HG03469 (cell line): ENCODE measurements at regions not wholly inside any gene's neighbourhood (a gene's known extent, or its start where the extent isn't known, plus 50 kb on each side); places are given as distances from the start of the nearest gene placed in this dataset.
"Not testable (repeated sequence)": the region's sequence is repeated elsewhere in the genome, so short reads cannot be mapped to it uniquely, and the experiment has no call there.

Source experiments
- ATAC-seq: cut with Tn5 transposase; IDR thresholded peaks from one replicate; pipeline ENCODE4 v1.9.1; 2021; ENCODE audit warnings: mild to moderate bottlenecking, moderate library complexity, moderate number of reproducible peaks; ENCODE audit not compliant: unreplicated experiment

DNA sequence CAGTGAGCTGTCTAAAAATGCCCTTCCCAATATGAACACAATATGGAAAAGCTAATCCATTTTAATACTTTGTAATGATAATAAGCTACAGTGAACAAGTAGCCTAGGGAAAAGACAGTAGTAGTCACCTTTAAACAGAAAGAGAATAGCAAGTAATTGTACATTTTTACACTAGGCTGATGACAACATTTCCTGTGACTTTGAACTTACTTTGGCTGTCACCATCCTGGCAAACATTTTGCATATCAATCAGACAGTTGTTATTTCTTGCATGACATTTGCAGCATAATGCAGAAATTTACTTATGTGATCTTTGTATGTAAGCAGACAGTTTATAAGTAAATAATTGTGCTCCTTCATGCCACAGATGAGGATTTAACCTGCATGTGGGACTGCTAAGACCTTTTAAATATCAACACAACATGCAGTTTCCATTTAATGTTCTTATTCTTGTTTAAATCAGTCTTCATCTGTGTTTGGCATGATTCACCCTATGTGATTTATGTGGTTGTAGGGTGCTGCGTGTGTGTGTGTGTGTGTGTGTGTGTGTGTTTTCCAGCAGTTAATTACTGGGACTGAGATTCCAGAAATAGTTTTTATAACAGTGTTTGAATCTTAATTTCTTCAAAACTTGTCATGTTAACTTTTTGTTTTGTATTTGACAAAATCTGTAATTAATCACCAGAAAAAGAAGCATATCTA lies 997.1 kb upstream of the ARRDC3 start:
- ATAC-seq: no peak

DNA sequence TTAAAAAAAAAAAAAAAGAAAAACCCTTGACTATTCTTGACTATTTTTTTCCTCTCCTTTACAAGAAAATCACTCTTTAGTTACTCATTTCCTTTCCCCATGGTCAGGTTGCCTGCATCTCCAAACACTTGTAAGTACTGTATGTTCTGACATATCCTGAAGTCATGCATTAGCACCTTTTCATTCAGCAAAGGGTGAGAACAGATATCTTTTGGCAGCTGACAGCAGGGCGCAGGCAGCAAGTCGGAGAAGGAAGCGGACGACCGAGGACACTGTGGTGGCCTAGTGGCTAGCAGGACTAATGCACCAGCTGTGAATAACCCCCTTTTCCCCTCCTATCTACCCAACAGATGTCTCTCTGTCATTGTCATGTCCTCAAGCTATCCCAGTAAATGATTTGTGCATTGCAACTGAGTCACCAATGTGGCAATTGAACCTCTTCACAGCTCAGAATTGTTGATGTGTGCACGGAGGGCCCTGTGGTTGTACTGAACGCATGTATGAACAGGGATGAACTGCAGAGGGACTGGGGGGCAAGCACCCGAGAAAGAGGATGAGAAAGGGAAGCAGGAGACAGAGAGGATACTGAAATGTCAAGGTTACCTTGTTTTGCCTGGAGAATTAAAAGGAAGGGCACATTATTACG lies 996.0 kb upstream of the ARRDC3 start:
- no peak for ATAC-seq

DNA sequence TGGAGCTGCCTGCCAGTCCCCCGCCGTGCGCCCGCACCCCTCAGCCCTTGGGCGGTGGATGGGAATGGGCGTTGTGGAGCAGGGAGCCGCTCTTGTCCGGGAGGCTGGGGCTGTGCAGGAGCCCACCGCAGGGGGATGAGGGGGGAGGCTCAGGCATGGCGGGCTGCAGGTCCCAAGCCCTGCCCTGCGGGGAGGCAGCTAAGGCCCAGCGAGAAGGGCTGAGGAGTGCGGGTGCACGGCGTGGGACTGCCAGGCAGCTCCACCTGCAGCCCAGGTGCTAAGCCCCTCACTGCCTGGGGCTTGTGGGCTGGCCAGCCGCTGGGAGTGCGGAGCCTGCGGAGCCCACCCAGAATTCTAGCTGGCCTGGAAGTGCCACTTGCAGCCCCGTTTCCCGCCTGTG lies 991.7 kb upstream of the ARRDC3 start:
- ATAC-seq: no peak

DNA sequence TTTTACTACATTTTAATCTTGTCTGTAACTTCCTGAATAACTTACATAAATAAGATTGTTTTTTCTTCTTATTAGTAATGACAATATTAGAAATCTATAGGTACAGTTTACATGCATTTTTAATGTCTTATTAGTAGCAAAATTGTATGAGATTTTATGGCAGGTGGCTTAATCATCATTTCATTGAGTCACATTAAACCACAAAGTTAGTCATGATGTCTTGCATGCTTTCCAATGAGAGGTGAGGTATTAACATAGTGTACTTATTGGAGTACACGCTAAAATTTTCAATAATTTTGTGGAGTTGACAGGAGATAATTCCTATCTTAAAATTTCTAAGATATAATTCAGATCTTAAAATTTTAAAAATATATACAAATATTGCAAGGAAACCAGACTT lies 989.6 kb upstream of the ARRDC3 start:
- no peak for ATAC-seq

DNA sequence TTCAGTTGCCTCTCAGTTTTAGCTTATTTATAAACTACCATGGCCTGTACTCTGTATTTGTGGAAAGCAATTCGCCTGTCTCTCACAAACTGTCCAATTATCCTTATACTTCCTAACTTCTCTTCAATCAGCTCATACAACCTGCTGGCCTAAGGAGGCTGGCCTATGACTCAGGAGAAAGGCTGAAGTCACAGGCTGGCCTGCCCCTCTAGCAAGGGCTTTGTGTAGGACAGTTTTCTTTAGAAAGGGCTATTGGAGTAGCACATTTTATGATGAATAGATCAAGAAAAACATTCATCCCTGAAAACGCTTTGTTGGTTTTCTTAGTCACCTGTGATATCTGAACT lies 988.7 kb upstream of the ARRDC3 start:
- no peak for ATAC-seq

DNA sequence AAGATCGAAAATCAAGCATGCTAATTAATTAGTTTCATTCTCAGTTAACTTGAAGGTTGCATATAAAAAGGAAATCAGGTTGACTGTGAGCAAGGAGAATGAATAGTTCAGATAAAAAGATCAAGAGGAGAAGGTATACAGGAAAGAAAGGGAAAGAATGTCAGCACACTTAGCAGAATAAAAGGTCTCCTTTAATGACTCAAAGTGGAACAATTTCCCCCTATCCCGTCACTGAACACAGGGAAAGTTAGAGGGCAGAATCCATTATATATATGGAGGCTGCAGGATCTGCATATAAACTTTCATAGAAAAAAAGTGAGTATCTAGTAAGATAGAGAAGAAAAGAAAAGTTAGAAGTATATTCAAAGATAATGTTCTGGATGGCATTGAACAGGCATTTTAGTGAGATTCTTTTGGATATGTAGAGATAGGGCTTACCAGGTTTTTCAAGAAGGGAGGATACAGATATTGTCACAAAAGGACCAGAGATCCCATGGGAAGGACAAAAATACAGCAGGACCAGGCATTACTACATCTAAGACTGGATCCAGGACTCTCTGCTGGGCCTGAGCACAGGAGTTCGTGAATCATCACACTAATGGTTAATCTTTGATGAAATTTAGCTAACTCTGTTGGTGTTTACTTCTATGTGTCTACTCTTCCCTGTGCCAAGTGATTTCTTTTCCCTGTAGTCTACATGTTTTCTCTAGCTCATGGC lies 988.2 kb upstream of the ARRDC3 start:
- no peak for ATAC-seq

DNA sequence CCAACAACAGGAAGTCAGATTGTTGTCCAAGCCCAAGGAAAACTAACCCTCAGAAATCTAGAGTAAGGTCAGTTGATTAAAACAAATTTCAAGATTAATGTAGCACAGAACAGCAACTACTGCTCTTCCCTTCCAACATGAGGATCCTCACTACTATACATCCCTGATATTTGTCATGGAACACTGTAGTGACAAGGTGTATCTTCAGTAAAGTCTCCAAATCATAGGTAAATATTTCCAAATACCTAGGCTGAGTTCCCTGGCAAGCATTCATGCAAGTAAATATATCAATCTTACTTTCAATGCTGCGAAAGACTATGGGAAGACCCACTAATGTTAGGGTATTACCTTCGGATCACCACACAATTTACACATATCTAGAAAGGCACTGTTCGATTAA lies 986.9 kb upstream of the ARRDC3 start:
- ATAC-seq: no peak

DNA sequence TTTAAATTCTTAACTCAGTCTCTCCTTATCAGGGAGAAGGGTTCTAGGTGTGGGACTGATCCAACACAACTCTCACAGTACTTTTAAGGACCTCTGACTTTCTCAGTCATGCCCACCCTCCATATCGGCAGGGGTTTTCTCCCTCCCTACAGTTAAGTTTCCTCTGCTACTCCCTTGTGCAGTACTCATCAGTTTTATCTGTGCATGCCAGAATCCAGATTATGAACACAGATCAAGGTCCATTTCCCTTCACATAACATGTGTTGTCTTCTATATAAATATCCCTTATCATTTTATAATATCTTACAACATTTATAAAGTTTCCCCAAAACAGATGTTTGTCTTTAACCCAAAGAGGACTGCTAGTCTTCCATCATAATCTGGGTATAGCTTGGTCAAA lies 986.5 kb upstream of the ARRDC3 start:
- ATAC-seq: no peak

DNA sequence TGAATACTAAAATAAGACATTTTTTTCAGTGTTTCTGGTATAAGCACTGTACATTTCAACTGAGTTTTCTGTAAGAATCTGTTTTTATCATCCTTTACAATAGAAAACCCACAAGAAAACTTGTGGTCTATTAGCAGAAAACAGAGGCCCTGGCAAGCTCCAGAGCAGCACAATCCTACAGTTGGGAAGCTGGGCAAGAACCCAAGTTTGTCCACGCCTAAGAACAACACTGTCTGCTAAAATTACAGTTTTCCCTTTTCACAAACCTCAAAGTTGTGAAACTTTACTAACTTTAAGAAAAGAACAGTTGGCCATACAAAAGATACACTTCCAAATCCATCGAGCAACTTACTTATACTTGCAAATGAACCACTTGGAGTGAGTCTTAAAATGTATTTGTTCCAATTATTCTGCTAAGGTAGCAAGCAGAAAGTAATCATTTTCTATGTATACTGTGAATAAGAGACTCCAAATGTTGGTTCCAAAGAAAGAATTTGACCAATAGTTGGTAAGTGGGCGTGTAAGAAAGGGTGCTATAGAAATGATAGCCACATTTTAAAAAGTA lies 982.0 kb upstream of the ARRDC3 start:
- no peak for ATAC-seq

DNA sequence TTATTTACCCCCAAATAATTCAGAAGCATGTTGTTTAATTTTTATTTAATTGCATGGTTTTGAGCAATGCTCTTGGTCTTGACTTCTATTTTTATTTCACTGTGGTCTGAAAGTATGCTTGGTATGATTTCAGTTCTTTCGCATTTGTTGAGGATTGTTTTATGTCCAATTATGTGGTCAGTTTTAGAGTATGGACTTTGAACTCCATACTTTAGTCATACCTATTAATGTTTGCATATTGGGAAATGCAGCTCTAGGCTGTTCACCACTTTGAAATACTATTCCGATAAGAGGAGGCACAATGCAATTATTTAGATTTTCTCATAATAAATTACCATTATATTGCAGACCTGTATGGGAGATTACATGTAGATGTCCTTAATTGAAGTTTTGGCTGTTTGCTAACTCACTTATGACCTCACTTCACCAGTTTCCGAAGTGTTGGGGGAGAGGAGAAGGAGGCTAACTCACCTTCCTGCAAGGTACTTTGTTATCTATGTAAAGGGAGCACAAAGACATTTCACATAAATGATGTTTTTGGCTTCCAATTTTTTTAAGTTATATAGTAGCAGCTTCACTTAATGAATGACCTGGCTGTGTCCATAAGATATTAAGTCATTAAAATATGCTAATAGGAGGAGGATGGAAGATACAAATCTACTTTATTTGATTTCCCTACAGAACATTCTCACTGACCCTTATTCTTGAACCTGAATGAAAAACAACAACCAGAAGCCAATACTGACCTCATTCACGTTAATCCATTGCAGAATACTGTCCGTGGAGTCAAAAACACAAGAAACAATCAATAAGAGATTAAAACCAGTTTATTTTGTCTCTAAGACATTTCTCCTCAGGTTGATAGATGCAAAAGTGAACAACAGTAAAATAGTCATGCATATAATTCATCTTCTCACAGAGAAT lies 970.3 kb upstream of the ARRDC3 start:
- no peak for ATAC-seq

DNA sequence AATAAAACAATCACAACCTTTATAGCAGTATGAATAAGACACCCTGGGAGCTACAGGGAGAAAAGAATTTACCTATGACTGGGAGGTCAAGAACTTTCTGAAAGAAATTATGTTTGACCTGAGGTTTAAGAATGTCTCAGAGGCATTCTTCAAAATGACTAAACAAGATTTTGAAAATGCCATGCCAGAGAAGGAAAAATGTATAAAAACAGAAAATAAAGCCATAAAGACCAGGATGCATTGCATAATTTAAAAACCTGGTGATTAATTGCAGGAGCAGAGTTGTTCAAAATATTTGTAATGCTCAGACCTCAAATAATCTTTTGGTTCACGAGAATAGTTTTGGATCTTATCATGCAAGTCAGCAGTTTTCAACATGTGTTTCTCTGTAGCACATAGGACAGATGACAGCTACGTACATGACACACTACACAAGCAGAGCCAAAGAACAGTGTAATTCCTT lies 954.7 kb upstream of the ARRDC3 start:
- no peak for ATAC-seq

DNA sequence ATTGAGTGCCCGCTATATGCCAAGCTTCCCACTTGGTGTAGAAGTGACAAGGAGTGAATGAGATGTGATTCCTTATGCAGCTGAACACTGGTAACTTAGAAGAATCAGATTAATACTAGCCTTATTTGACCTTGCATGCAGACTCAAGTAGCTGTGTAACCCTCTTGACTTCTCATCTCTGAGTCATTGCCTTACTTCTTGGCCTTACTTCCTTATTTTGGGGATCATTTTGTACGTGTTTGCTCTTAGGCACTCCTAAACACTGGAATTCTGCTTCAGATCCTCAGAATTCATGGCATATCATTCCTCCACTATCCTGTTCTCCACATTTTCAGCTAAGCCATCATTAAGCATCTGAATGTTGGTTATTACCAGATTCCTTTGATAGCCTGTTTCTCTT lies 948.9 kb upstream of the ARRDC3 start:
- no peak for ATAC-seq

DNA sequence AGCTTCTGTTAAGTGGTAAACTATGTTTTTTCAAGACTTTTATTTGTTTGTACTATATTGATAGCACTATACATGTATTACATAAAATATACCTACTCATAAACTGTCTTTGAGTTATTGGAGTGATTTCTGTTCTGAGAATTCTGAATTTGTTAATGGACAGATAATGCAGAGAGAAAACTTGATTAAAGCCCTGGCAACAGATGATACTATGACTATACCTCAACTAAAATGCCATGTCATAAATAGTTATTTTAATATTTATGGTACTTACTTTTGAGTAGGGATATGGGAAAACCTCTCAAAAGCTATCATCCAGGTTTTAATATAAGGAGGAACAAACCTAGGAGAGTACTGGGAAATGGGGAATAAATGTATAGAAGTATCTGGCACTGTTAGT lies 947.2 kb upstream of the ARRDC3 start:
- no peak for ATAC-seq

DNA sequence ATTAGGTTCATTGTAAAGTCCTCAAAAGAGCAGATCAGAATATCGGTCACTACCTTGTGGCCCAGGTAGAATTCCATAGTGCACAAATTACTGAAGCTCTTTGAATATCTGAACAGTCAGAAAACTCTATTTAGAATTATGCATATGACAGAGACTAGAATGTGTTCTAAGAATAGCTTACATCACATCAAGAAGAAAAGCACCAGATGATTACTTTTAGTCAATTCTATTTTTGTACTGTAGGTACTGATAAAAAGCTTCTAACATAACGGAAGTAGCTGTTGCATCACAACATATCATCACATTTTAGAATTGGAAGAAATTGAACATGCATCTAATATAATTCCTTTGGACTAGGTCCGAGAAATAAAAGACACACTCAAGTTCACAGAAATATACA lies 946.6 kb upstream of the ARRDC3 start:
- ATAC-seq: no peak

DNA sequence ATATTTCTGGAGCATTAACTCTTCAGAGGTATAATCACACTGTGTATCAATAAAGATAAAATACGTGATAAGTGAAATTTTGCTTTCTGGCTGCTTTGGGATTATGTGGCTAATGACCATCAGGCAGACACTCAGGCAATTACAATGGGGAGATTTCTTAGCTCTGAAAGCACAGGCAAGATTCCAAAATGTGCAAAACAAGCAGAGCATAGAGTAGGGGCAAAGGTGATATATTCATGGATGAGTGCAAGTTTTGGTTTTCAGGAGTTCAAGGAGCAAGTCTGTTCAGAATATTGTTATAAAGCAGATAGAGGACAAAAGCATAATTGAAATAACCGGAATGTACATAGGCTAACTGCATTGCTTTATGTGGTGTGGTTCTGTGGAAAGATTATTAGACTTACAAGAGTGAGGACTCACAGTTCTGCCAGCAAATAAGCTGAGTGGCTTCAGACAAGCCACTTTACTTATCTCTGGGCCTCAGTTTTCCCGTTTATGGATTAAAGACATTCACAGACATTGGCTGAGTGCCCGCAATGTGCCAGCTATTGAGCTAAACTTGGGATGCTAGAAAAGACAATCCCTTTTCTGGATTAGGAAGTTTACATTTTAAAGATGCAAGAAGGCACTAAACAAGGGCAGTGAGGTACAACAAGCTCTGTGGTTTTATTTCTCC lies 945.6 kb upstream of the ARRDC3 start:
- no peak for ATAC-seq

DNA sequence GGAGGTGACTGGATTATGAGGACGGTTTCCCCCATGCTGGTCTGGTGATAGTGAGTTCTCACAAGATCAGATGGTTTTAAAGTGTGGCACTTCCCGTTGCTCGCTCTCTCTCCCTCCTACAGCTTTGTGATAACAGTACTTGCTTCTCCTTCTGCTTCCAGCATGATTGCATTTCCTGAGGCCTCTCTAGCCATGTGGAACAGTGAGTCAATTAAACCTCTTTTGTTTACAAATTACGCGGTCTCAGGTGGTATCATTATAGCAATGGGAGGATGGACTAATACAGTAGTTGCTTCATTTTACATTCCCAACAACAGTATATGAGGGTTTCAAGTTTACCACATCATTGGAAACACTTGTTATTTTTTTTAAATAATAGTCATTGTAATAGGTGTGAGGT lies 937.3 kb upstream of the ARRDC3 start:
- ATAC-seq: no peak

DNA sequence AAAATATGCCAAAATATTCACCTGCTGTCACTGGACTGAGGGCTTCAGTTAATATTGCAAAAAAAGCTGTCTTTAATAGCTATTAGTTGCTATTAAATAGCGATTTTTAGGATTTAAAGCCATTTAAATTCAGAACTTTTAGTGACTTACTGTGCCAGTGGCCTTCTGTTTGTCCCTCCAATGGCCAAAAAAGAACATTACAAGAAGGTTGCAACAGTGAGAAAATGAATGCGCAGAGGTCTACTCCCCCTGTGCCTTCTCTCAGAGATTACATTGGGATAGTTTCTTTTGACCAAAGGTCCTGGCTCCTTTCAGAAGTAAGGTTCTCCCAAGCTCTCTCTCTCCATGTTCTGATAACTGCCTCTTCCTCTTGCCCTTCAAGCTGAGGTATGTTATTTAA lies 930.3 kb upstream of the ARRDC3 start:
- ATAC-seq: no peak

DNA sequence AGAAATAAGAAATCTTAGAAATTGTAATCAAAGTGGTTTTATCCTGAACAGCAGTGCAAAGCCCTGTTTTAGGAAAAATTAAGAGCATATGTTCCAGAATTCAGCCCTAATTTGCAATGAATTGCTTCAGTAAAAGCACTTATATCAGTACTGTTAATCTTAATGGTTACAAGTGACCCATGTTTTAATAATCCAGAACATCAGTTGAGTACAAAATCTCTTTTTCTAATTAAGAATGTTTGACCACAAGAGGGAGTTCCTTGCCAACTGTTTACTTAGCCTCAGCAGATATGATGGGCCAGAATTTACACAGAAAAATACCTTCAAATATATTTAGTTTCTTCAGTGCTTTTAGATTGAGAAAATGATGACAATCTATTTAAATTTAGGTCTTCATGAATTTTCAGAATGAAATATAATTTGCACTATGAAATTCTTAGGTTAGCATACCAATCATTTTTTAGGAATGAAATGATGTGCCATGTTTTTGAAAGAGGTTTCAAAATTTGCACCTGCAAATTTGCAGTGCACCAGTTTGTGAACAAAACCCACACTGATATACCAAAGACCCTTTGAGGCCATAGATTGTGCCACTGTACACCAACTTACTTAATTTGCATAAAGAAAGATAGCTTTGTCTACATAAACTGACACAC lies 926.3 kb upstream of the ARRDC3 start:
- ATAC-seq: no peak

DNA sequence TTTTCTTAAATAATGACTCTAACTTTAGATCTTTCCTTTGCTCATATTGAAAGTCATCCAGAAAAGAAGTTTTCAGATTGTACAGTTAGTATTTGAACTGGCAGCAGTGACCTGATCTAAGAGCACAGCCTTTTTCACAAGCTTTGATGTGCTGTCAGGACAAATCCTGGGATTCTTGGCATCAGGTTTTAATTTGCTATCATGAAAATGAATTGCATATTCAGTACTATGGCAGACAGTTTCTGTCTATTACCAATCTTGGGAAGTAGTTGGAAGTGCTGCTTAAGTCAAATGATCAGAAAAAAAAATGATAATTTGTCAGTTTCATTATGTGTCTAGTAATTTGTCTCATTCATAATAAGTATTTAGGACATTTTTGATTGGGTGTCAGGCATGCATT lies 925.6 kb upstream of the ARRDC3 start:
- ATAC-seq: no peak

DNA sequence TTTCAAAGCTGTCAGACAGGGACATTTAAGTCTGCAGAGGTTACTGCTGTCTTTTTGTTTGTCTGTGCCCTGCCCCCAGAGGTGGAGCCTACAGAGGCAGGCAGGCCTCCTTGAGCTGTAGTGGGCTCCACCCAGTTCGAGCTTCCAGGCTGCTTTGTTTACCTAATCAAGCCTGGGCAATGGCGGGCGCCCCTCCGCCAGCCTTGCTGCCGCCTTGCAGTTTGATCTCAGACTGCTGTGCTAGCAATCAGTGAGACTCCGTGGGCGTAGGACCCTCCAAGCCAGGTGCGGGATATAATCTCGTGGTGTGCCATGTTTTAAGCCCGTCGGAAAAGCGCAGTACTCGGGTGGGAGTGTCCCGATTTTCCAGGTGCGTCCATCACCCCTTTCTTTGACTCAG lies 919.2 kb upstream of the ARRDC3 start:
- ATAC-seq: not testable (repeated sequence)
